HG03175 (cell line): ENCODE measurements at regions not wholly inside any gene's neighbourhood (a gene's known extent, or its start where the extent isn't known, plus 50 kb on each side); places are given as distances from the start of the nearest gene placed in this dataset.

Experiments
- ATAC-seq: cut with Tn5 transposase; IDR thresholded peaks from one replicate; pipeline ENCODE4 v1.9.1; 2021; ENCODE audit warnings: mild to moderate bottlenecking, moderate library complexity; ENCODE audit not compliant: unreplicated experiment

- no peak for ATAC-seq
Measured at GRCh38 chr10:123449234-123449962, 216.8 kb upstream of the GPR26 start.

DNA sequence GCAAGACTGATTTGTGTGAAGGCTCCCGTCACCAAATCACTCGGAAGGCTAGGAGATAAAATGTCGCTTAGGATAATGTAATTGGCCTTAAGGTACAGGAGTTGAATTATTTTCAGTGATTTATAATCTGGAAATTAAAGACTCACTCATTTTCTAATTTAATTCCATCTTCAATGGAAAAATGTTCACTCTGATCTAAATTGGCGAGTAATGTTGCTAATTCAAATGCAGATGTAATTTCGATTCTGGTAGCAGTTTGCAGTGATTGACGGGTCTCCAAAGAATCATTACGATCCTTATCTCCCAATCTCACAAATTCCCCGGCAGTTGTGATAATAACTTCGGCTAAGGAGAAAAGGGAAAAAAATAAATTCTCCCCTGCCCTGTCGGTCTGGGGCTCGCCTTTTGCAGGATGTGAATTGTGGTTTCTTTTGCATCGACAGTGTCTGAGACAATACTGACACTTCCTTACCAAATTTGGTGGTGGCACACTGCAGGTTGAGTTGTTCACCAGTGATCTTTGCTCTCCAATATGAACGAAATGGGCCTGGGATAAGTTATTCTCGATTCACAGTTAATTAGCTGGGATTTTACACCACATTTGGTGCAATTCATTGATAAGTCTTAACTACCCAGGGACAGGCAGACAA is 215.1 kb upstream of the GPR26 start:
- ATAC-seq, result no peak

GRCh38 chr10:123451618-123452245 is 214.4 kb upstream of the GPR26 start:
- no peak for ATAC-seq

DNA sequence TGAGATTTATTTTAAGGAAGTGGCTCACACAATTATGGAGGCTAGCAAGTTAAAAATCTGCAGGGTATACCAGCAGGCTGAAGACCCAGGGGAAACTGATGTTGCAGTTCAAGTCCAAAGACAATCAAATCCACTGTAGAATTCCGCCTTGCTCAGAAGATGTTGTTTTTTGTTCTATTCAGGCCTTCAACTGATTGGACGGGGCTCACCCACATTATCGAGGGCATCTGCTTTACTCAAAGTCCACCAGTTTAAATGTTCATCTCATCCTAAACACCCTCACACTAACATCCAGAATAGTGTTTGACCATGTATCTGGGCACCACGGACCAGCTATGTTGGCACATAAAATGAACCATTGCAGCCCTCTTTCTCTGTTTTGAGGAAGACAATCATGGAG is 211.2 kb upstream of the GPR26 start:
- ATAC-seq, result no peak

DNA sequence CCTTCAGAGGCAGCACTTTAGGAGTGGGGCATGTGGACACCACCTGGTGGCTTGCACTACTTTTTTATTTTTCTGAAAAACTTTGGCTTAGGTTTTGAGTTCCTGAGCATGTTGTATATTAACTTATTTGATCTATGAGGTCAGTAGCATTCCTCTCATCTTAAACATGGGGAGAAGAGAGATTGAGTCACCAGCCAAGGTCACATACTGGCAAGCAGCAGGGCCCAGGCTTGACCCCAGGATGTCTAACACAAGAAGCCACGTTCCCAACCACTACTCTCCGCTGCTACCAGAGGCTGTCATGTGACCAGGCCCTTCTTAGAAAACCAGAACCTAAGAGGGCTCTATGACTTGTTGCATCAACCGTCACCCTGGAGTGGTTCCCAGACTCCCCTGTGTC is 210.3 kb upstream of the GPR26 start:
- ATAC-seq, result no peak

- ATAC-seq, result no peak
Measured at GRCh38 chr10:123458933-123459332, 207.2 kb upstream of the GPR26 start.

GRCh38 chr10:123459371-123460091 is 206.6 kb upstream of the GPR26 start:
- no peak for ATAC-seq

DNA sequence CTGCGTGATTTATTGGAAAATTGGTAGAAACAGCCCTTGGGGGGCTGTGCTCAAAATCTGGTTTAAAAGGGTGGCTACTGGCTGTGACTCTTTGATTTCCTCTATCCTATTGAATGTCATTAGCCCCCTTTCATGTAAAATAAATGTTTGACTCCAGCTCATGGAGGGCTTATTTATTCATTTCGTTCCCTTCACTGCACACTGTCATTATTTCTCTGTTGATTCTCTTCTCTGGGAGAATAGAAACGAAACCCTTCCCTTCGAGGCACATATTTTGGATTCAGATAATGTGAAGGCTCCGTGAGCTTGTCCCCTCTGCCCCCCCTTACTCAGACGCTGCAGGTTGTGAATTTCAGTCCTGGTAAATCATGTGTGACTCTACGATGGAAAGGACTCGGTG is 203.9 kb upstream of the GPR26 start:
- no peak for ATAC-seq

DNA sequence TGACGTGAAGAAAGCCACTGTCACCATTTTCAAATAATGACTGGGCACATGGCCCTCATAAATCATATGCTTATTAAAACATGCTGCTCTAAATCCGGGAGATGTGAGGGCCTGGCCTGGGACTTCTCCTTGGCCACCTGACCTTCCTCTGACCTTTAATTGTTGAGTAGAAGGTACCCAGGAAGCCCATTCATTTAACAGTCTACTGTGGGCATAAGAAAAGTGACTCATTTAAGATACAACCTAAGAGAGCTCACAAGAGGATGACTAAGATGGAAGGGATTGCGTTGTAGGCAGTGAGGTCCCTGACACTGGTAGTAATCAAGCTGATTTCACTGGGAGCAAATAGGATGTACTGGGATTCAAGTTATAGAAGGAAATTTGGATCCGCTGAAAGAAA is 203.4 kb upstream of the GPR26 start:
- no peak for ATAC-seq

DNA sequence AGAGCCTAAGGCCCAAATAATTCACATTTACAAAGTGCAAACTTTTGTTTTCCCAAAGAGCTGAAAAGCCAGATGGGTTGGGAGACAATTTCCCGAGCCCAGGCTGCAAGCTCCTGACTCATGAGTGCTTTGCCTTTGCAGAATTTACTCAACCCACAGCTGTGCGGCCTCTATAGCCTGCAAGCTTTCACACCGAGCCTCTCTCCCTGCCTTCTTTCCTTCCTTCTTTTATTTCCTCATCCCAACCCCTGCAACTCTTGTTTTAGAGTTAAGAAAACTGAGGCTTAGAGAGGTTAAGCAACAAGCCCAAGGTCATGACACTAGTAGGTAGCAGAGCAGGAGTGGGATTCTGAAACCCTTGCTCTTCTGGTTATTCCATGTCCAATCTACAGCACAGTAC is 203.0 kb upstream of the GPR26 start:
- no peak for ATAC-seq

GRCh38 chr10:123463698-123464097 is 202.5 kb upstream of the GPR26 start:
- no peak for ATAC-seq

- no peak for ATAC-seq
Measured at GRCh38 chr10:123464430-123465323, 201.5 kb upstream of the GPR26 start.

- no peak for ATAC-seq
Measured at GRCh38 chr10:123470336-123470921, 195.7 kb upstream of the GPR26 start.

GRCh38 chr10:123471811-123472210 is 194.3 kb upstream of the GPR26 start:
- no peak for ATAC-seq

DNA sequence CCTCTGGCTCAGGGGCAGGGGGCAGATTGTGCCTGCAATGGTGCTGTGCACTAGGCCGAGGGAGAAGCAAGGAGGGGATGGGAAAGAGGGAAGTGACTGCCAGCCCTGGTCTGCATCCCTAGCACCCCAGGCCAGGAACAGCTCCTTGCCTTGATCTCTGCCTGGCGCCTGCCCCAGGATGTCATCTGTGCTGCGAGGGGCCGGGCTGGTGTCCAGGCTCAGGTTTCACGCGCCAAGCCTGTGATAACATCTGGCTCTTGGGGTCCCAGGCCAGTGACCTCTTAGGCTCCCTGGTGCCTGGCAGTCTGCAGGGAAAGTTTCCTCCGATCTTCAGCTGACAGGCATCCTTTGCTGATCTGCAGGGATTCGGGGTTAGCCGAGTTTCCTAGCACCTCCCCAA is 193.5 kb upstream of the GPR26 start:
- no peak for ATAC-seq

- no peak for ATAC-seq
Measured at GRCh38 chr10:123474700-123475099, 191.5 kb upstream of the GPR26 start.

- no peak for ATAC-seq
Measured at GRCh38 chr10:123475466-123475865, 190.7 kb upstream of the GPR26 start.

GRCh38 chr10:123478116-123478515 is 188.0 kb upstream of the GPR26 start:
- no peak for ATAC-seq

DNA sequence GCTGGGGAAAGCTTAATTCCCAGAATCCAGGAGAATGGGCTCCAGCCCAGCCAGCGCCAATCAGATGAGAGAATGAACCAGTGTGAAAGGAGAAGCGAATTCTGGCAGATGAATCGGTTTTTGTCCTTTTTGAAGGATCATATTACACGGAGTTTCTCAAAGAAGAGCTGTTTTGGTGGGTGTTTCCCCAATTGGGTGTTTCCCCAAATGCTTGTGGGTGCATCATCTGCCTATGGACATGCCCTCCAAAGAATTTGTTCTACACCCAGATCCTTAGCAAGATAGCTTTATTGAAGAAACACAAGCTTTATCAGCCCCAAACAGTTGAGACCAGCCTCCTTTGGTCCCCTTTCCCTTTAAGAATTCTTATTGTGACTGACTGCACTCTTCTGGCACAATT is 186.5 kb upstream of the GPR26 start:
- ATAC-seq, result no peak

GRCh38 chr10:123480344-123480743 is 185.8 kb upstream of the GPR26 start:
- no peak for ATAC-seq
